ENCODE measurements at regions not wholly inside any gene's neighbourhood (a gene's known extent, or its start where the extent isn't known, plus 50 kb on each side); places are given as distances from the start of the nearest gene placed in this dataset.

- no peak for TF ChIP-seq TAF1 (IDR thresholded peaks at IDR 0.05; ENCODE audit: low read depth, low read length)
- TF ChIP-seq POLR2A (IDR thresholded peaks at IDR 0.05; ENCODE audit: low read depth, low read length): no peak
- no peak for TF ChIP-seq SPI1 (IDR thresholded peaks at IDR 0.05; ENCODE audit: low read depth, low read length)
These were observed 387.9 kb downstream of the ZIC1 start for GRCh38 chr3:147797095-147797494.

Data from GM12891 (cell line).